Keratinocyte (primary cell): ENCODE measurements at regions not wholly inside any gene's neighbourhood (a gene's known extent, or its start where the extent isn't known, plus 50 kb on each side); places are given as distances from the start of the nearest gene placed in this dataset.

ENCODE experiments used
- CTCF ChIP-seq, 3 experiments: IDR thresholded peaks in 1 of 3; conservative IDR thresholded peaks in 1 of 3; optimal IDR thresholded peaks in 1 of 3; 2 replicates in 2 of 3; 3 replicates in 1 of 3; pipeline versions ENCODE3 to v1.5.1; 2011; ENCODE audit warnings: low read length in 3 of 3, mild to moderate bottlenecking in 3 of 3, moderate library complexity in 2 of 3, control low read depth in 1 of 3, inconsistent platforms in 1 of 3; ENCODE audit not compliant: insufficient read depth in 2 of 3; ENCODE audit errors: extremely low read depth in 1 of 3
- EZH2 ChIP-seq: IDR thresholded peaks from one replicate; pipeline ENCODE4 v1.6.1; 2012; ENCODE audit warnings: inconsistent platforms, mild to moderate bottlenecking, low read length, moderate library complexity

- TF ChIP-seq CTCF (optimal IDR thresholded peaks at IDR 0.05 in 1 of 3, IDR thresholded peaks at IDR 0.05 in 1 of 3, conservative IDR thresholded peaks at IDR 0.05 in 1 of 3; ENCODE audit: extremely low read depth in 1 of 3, insufficient read depth in 2 of 3, low read length in 3 of 3) (no peak), EZH2 (no peak)
Observed at GRCh38 chr15:87667643-87668042, 588.9 kb downstream of the NTRK3 start.
